Fibroblast of lung (primary cell): ENCODE measurements at regions not wholly inside any gene's neighbourhood (a gene's known extent, or its start where the extent isn't known, plus 50 kb on each side); places are given as distances from the start of the nearest gene placed in this dataset.

Experiments used
- EZH2 ChIP-seq: IDR thresholded peaks from 2 replicates; pipeline ENCODE4 v1.5.1; 2012; ENCODE audit warnings: low read length, control low read depth, mild to moderate bottlenecking; ENCODE audit errors: missing control alignments
- TF ChIP-seq, protein P1 (sequence below), 2 donors: IDR thresholded peaks in 1 of 2; conservative IDR thresholded peaks in 1 of 2; 1 replicate in 1 of 2; 2 replicates in 1 of 2; pipeline ENCODE4 v1.5.1; 2011 to 2012; ENCODE audit warnings: low read length in 2 of 2, control low read depth in 1 of 2, inconsistent platforms in 1 of 2, low read depth in 1 of 2, mild to moderate bottlenecking in 1 of 2

DNA sequence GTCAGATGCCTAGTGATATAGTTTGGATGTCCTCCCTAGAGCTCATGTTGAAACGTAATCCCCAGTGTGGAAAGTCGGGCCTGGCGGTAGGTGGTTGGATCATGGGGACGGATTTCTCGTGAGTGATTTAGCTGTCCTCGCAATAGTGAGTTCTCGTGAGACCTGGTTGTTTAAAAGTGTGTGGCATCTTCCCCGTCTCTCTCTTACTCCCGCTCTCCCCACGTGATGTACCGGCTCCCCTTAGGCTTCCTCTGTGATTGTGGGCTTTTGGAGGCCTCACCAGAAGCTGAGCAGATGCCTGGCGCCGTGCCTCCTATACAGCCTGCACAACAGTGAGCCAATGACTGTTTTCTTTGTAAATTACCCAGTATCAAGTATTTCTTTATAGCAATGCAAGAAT lies 264.5 kb downstream of the TTLL7 start:
- TF ChIP-seq EZH2 = no peak
- TF ChIP-seq, protein P1, sequence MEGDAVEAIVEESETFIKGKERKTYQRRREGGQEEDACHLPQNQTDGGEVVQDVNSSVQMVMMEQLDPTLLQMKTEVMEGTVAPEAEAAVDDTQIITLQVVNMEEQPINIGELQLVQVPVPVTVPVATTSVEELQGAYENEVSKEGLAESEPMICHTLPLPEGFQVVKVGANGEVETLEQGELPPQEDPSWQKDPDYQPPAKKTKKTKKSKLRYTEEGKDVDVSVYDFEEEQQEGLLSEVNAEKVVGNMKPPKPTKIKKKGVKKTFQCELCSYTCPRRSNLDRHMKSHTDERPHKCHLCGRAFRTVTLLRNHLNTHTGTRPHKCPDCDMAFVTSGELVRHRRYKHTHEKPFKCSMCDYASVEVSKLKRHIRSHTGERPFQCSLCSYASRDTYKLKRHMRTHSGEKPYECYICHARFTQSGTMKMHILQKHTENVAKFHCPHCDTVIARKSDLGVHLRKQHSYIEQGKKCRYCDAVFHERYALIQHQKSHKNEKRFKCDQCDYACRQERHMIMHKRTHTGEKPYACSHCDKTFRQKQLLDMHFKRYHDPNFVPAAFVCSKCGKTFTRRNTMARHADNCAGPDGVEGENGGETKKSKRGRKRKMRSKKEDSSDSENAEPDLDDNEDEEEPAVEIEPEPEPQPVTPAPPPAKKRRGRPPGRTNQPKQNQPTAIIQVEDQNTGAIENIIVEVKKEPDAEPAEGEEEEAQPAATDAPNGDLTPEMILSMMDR (conservative IDR thresholded peaks at IDR 0.05 in 1 of 2, IDR thresholded peaks at IDR 0.05 in 1 of 2; ENCODE audit: low read depth in 1 of 2, low read length in 2 of 2) = no peak
